Neural cell (in vitro differentiated cells): ENCODE measurements at regions not wholly inside any gene's neighbourhood (a gene's known extent, or its start where the extent isn't known, plus 50 kb on each side); places are given as distances from the start of the nearest gene placed in this dataset.

Experiments
- H2AFZ ChIP-seq: fragments of 200-600, 300-800 bp; sonication (generic), shearing (Covaris generic); 2 replicates; pipeline ENCODE4 v1.6.0; 2014; ENCODE audit warnings: low read depth, mild to moderate bottlenecking, antibody characterized with exemption, low read length, moderate library complexity
- H3F3A ChIP-seq: fragments of 200-600 bp; shearing (Covaris generic); 2 replicates; pipeline ENCODE4 v1.6.1; 2016; ENCODE audit warnings: mild to moderate bottlenecking, moderate library complexity, mixed read lengths, antibody characterized with exemption, low read length; ENCODE audit not compliant: insufficient read depth, poor library complexity, severe bottlenecking
- H3K27ac ChIP-seq: fragments of 200-600, 300-800 bp; sonication (generic), shearing (Covaris generic); 2 replicates; pipeline ENCODE4 v1.5.1; 2014; ENCODE audit warnings: mild to moderate bottlenecking, low read length, moderate library complexity
- H3K27me3 ChIP-seq: fragments of 300-800, 200-600 bp; sonication (generic), shearing (Covaris generic); 2 replicates; pipeline ENCODE4 v1.6.0; 2014; ENCODE audit warnings: mild to moderate bottlenecking, low read depth, low read length, moderate library complexity; ENCODE audit not compliant: insufficient read depth
- H3K36me3 ChIP-seq: fragments of 300-800, 200-600 bp; sonication (generic), shearing (Covaris generic); 2 replicates; pipeline ENCODE4 v1.5.1; 2014; ENCODE audit warnings: mild to moderate bottlenecking, antibody characterized with exemption, low read length, moderate library complexity; ENCODE audit not compliant: insufficient read depth
- H3K4me2 ChIP-seq: fragments of 300-800, 200-600 bp; sonication (generic), shearing (Covaris generic); 2 replicates; pipeline ENCODE4 v1.6.0; 2014; ENCODE audit warnings: mild to moderate bottlenecking, low read length
- H3K4me3 ChIP-seq: fragments of 300-800, 200-600 bp; sonication (generic), shearing (Covaris generic); 2 replicates; pipeline ENCODE4 v1.5.1; 2014; ENCODE audit warnings: mild to moderate bottlenecking, low read length, moderate library complexity
- H3K79me2 ChIP-seq: fragments of 200-600 bp; shearing (Covaris generic); replicated peaks from 2 replicates; pipeline ENCODE4 v1.6.0; 2014; ENCODE audit warnings: mild to moderate bottlenecking, low read length, moderate library complexity; ENCODE audit not compliant: insufficient read depth
- H3K9ac ChIP-seq: fragments of 300-800, 200-600 bp; sonication (generic), shearing (Covaris generic); 2 replicates; pipeline ENCODE4 v1.6.1; 2016; ENCODE audit warnings: mild to moderate bottlenecking, low read length, mixed read lengths
- H3K9me2 ChIP-seq: fragments of 200-600 bp; shearing (Covaris generic); 2 replicates; pipeline ENCODE4 v1.6.1; 2016; ENCODE audit warnings: mild to moderate bottlenecking, low read length, mixed read lengths; ENCODE audit not compliant: insufficient read depth
- H3K9me3 ChIP-seq: fragments of 200-600, 300-800 bp; sonication (generic), shearing (Covaris generic); 2 replicates; pipeline ENCODE4 v1.6.1; 2016; ENCODE audit warnings: mild to moderate bottlenecking, mixed run types, low read length, moderate library complexity, mixed read lengths
- H4K20me1 ChIP-seq: fragments of 200-600 bp; shearing (Covaris generic); 2 replicates; pipeline ENCODE4 v1.6.1; 2016; ENCODE audit warnings: mild to moderate bottlenecking, mixed run types; ENCODE audit not compliant: insufficient read depth
- CTCF ChIP-seq: fragments of 450-650 bp; IDR thresholded peaks from 2 replicates; pipeline ENCODE4 v1.5.1; 2014; ENCODE audit warnings: antibody characterized with exemption, mild to moderate bottlenecking, moderate library complexity; ENCODE audit not compliant: poor library complexity, severe bottlenecking
- EP300 ChIP-seq: fragments of 450-650 bp; conservative IDR thresholded peaks from 2 replicates; pipeline ENCODE4 v1.6.1; 2014; ENCODE audit warnings: antibody characterized with exemption, mild to moderate bottlenecking, moderate library complexity; ENCODE audit not compliant: poor library complexity, severe bottlenecking
- EZH2 ChIP-seq: fragments of 200-600, 300-800 bp; shearing (Covaris generic), sonication (generic); IDR thresholded peaks from 2 replicates; pipeline ENCODE4 v1.6.1; 2014; ENCODE audit warnings: antibody characterized with exemption, low read length, borderline replicate concordance, mild to moderate bottlenecking; ENCODE audit not compliant: insufficient read depth, poor library complexity, severe bottlenecking
- MXI1 ChIP-seq: fragments of 450-650 bp; conservative IDR thresholded peaks from 2 replicates; pipeline ENCODE4 v1.6.1; 2014; ENCODE audit warnings: antibody characterized with exemption, mild to moderate bottlenecking; ENCODE audit not compliant: poor library complexity, severe bottlenecking
- POLR2AphosphoS5 ChIP-seq: IDR thresholded peaks from 2 replicates; pipeline ENCODE4 v1.6.1; 2012
- RAD21 ChIP-seq: fragments of 450-650 bp; conservative IDR thresholded peaks from 2 replicates; pipeline ENCODE4 v1.6.1; 2014; ENCODE audit warnings: antibody characterized with exemption, mild to moderate bottlenecking, moderate library complexity
- REST ChIP-seq: IDR thresholded peaks from 2 replicates; pipeline ENCODE4 v1.6.1; 2012; ENCODE audit warnings: borderline replicate concordance
- SMC3 ChIP-seq: fragments of 450-650 bp; conservative IDR thresholded peaks from 2 replicates; pipeline ENCODE4 v1.6.1; 2014; ENCODE audit warnings: antibody characterized with exemption, mild to moderate bottlenecking, moderate library complexity; ENCODE audit not compliant: poor library complexity
- TAF1 ChIP-seq: IDR thresholded peaks from 2 replicates; pipeline ENCODE4 v1.6.1; 2012; ENCODE audit warnings: low read depth

DNA sequence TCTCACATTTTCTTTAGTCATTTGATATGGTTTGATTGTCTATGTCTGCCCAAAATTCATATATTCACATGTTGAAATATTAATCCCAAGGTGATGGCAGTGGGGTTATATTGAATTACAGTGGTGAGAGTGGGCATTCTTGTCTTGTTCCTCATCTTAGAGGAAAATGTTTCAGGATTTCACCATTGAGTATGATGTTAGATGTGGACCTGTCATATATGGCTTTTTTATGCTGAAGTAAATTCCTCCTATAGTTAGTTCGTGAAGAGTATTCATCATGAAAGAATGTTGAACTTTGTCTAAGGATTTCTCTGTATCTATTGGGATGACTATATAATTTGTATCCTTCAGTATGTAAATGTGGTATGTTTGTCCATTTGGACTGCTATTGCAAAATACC is 512.3 kb upstream of the EPHA5 start:
- Histone ChIP-seq H3F3A (no peaks in the 10 kb centered on the region), H3K27ac (no peak overlapping the region), H3K79me2 (no peaks in the 10 kb centered on the region), H3K4me2 (no peak overlapping the region), H2AFZ (no peak overlapping the region), H3K9ac (no peak overlapping the region), H3K9me3 (no peaks in the 10 kb centered on the region), H3K27me3 (no peaks in the 10 kb centered on the region), H4K20me1 (no peaks in the 10 kb centered on the region), H3K4me3 (no peak overlapping the region), H3K36me3 (no peaks in the 10 kb centered on the region), H3K9me2 (no peaks in the 10 kb centered on the region)
- TF ChIP-seq RAD21 (no peak), CTCF (no peak), EP300 (no peak)

DNA sequence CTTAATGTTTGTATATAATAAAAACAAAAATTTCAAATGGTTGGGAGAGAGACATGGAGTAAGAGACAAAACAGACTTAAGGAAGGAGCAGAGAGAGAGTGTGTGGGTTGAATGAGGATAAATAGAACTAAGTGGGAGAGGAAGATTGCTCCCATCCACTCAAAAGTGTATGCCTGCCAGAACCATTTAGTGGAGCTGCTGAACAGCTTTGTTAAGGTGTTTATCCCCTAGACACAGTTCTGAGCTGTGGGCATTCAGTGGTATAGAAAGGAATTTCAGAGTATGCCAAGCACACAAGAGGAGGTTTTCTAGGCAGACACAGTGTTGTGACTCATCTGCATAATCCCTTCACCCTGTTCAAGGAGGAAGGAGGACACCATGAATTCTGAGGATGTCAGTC is 508.6 kb upstream of the EPHA5 start:
- H3K4me2 ChIP-seq: no peak overlapping the region
- TF ChIP-seq RAD21: no peak
- TF ChIP-seq MXI1: no peak
- no peak for TF ChIP-seq SMC3
- no peak for TF ChIP-seq TAF1
- TF ChIP-seq CTCF: no peak
- no peak for TF ChIP-seq REST
- TF ChIP-seq POLR2AphosphoS5: no peak
- no peak for TF ChIP-seq EP300
- no peak for TF ChIP-seq EZH2

More for the DNA sequence above, 508.6 kb upstream of the EPHA5 start:
- Histone ChIP-seq H2AFZ (no peak overlapping the region), H3K4me3 (no peak overlapping the region), H3K9me2 (no peaks in the 10 kb centered on the region), H3K27ac (no peak overlapping the region), H4K20me1 (no peaks in the 10 kb centered on the region), H3K9ac (no peak overlapping the region), H3K27me3 (no peaks in the 10 kb centered on the region), H3K36me3 (no peaks in the 10 kb centered on the region), H3K79me2 (no peaks in the 10 kb centered on the region), H3K9me3 (no peaks in the 10 kb centered on the region), H3F3A (no peaks in the 10 kb centered on the region)
